Activated CD4-positive, alpha-beta memory T cell treated with anti-CD3 and anti-CD28 coated beads, Interleukin-2, amount 10 ng/mL, durations not matched to agents 7 days and 5 days (primary cell): ENCODE measurements at regions not wholly inside any gene's neighbourhood (a gene's known extent, or its start where the extent isn't known, plus 50 kb on each side); places are given as distances from the start of the nearest gene placed in this dataset.
"Not testable (repeated sequence)": the region's sequence is repeated elsewhere in the genome, so short reads cannot be mapped to it uniquely, and the experiment has no call there.

Source experiments
- CTCF ChIA-PET: fragments of 350-600 bp; sonication (Branson Sonifier 250); formaldehyde crosslinking; loops from one replicate; lab custom pipeline; 2021; ENCODE audit warnings: antibody characterized with exemption, inconsistent platforms; lab: Charles Lee
- POLR2A ChIA-PET: fragments of 350-600 bp; sonication (Branson Sonifier 250); formaldehyde crosslinking; loops from one replicate; lab custom pipeline; 2021; ENCODE audit warnings: antibody characterized with exemption; lab: Charles Lee
- DNase-seq: peaks from one replicate; pipeline ENCODE4 v3.0.0-alpha.2; 2020
- H3K27ac Mint-ChIP-seq: one replicate; pipeline ENCODE4 v1.8.0; 2021; ENCODE audit warnings: mild to moderate bottlenecking, mixed read lengths
- H3K27me3 Mint-ChIP-seq: one replicate; pipeline ENCODE4 v1.8.0; 2021; ENCODE audit warnings: mixed read lengths
- H3K36me3 Mint-ChIP-seq: one replicate; pipeline ENCODE4 v1.8.0; 2021; ENCODE audit warnings: low read depth, mixed read lengths
- H3K4me1 Mint-ChIP-seq: one replicate; pipeline ENCODE4 v1.8.0; 2021; ENCODE audit warnings: mixed read lengths
- H3K4me3 Mint-ChIP-seq: one replicate; pipeline ENCODE4 v1.8.0; 2021; ENCODE audit warnings: mild to moderate bottlenecking, mixed read lengths
- H3K9me3 Mint-ChIP-seq: one replicate; pipeline ENCODE4 v1.8.0; 2021; ENCODE audit warnings: mixed read lengths

GRCh38 chr5:104130320-104130719 is 567.7 kb upstream of the NUDT12 start:
- Mint-ChIP-seq H3K27ac (no peak overlapping the region), H3K36me3 (no peaks in the 10 kb centered on the region), H3K9me3 (peaks cover 9% of the 10 kb centered on the region), H3K27me3 (no peaks in the 10 kb centered on the region), H3K4me1 (no peaks in the 10 kb centered on the region), H3K4me3 (no peak overlapping the region)
- CTCF ChIA-PET: no interaction called here
- DNase-seq: no peak
- POLR2A ChIA-PET: no interaction called here

- H3K27me3 Mint-ChIP-seq: no peaks in the 10 kb centered on the region
- ChIA-PET CTCF (no interaction called here), POLR2A (no interaction called here)
- DNase-seq: no peak
- no peak overlapping the region for H3K4me3 Mint-ChIP-seq
- peaks cover 4% of the 10 kb centered on the region for H3K9me3 Mint-ChIP-seq
- no peaks in the 10 kb centered on the region for H3K36me3 Mint-ChIP-seq
- H3K4me1 Mint-ChIP-seq: no peaks in the 10 kb centered on the region
- H3K27ac Mint-ChIP-seq: no peak overlapping the region
Measured at GRCh38 chr5:104128348-104128747, 565.8 kb upstream of the NUDT12 start.

GRCh38 chr5:104126980-104127379 is 564.4 kb upstream of the NUDT12 start:
- no peak overlapping the region for H3K27ac Mint-ChIP-seq
- no peaks in the 10 kb centered on the region for H3K36me3 Mint-ChIP-seq
- H3K4me1 Mint-ChIP-seq: no peaks in the 10 kb centered on the region

DNA sequence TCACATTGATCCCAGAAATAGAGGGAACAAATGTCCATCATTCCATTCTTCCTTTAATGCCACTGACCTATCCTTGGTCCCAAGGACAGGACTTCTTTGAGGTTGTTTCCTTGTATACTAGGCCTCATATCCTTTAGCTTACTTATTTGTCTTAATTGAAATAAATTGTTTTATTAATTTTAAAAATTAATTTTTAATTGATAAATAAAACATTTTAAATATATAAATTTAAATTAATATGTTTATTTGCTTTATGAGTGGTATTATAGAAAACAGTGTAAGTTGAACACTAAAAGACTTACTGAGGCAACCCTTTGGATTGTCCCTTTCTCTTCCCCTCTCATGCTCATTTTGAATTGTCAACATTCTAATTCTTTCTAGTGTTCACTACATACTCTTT is 556.9 kb upstream of the NUDT12 start:
- no peaks in the 10 kb centered on the region for H3K4me1 Mint-ChIP-seq
- H3K4me3 Mint-ChIP-seq: no peak overlapping the region
- no peaks in the 10 kb centered on the region for H3K36me3 Mint-ChIP-seq
- DNase-seq: no peak
- no peaks in the 10 kb centered on the region for H3K27me3 Mint-ChIP-seq
- CTCF ChIA-PET: no interaction called here
- POLR2A ChIA-PET: no interaction called here
- no peak overlapping the region for H3K27ac Mint-ChIP-seq
- H3K9me3 Mint-ChIP-seq: peaks cover 5% of the 10 kb centered on the region

More at GRCh38 chr5:104126980-104127379, 564.4 kb upstream of the NUDT12 start:
- H3K4me3 Mint-ChIP-seq: no peak overlapping the region
- POLR2A ChIA-PET: no interaction called here
- DNase-seq: no peak
- CTCF ChIA-PET: no interaction called here
- no peaks in the 10 kb centered on the region for H3K27me3 Mint-ChIP-seq
- peaks cover 4% of the 10 kb centered on the region for H3K9me3 Mint-ChIP-seq

GRCh38 chr5:104111632-104112031 is 549.0 kb upstream of the NUDT12 start:
- CTCF ChIA-PET: no interaction called here
- Mint-ChIP-seq H3K36me3 (no peaks in the 10 kb centered on the region), H3K4me3 (no peak overlapping the region), H3K4me1 (no peaks in the 10 kb centered on the region), H3K27ac (no peak overlapping the region), H3K9me3 (peaks cover 2% of the 10 kb centered on the region), H3K27me3 (no peaks in the 10 kb centered on the region)
- POLR2A ChIA-PET: no interaction called here
- no peak for DNase-seq

GRCh38 chr5:104096451-104096850 is 533.9 kb upstream of the NUDT12 start:
- ChIA-PET POLR2A (no interaction called here), CTCF (no interaction called here)
- Mint-ChIP-seq H3K36me3 (no peaks in the 10 kb centered on the region), H3K27ac (no peak overlapping the region), H3K9me3 (peaks cover 9% of the 10 kb centered on the region), H3K27me3 (no peaks in the 10 kb centered on the region), H3K4me1 (no peaks in the 10 kb centered on the region), H3K4me3 (no peak overlapping the region)
- DNase-seq: no peak

- DNase-seq: no peak
- Mint-ChIP-seq H3K27ac (no peak overlapping the region), H3K4me3 (no peak overlapping the region), H3K4me1 (no peaks in the 10 kb centered on the region), H3K9me3 (peaks cover 9% of the 10 kb centered on the region), H3K36me3 (no peaks in the 10 kb centered on the region), H3K27me3 (no peaks in the 10 kb centered on the region)
- ChIA-PET CTCF (no interaction called here), POLR2A (no interaction called here)
Measured at GRCh38 chr5:104095527-104095926, 532.9 kb upstream of the NUDT12 start.

- Mint-ChIP-seq H3K36me3 (no peaks in the 10 kb centered on the region), H3K9me3 (peaks cover 5% of the 10 kb centered on the region), H3K27me3 (no peaks in the 10 kb centered on the region), H3K27ac (no peak overlapping the region), H3K4me3 (no peak overlapping the region), H3K4me1 (no peaks in the 10 kb centered on the region)
- no peak for DNase-seq
- POLR2A ChIA-PET: no interaction called here
- CTCF ChIA-PET: no interaction called here
Measured at GRCh38 chr5:104088876-104089778, 526.5 kb upstream of the NUDT12 start.

DNA sequence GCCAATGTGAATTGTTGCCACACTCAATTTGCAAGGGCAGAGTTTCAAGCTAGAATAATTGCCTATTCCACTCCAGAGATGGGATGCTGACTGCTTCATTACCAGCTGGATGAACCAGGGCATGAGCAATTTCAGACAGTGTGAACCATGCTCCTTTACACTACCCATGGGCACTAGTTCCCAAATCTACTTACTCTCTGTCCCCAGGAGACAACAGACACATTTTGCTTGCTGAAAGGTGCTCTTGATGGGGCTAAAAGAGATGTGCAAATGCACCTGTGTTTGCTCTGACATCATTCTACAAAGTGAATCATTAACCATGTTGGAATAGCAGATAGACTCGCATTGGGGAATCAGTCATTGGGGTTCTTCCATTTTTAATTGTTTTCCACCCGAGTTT is 522.3 kb upstream of the NUDT12 start:
- ChIA-PET POLR2A (no interaction called here), CTCF (no interaction called here)
- no peaks in the 10 kb centered on the region for H3K27me3 Mint-ChIP-seq

DNA sequence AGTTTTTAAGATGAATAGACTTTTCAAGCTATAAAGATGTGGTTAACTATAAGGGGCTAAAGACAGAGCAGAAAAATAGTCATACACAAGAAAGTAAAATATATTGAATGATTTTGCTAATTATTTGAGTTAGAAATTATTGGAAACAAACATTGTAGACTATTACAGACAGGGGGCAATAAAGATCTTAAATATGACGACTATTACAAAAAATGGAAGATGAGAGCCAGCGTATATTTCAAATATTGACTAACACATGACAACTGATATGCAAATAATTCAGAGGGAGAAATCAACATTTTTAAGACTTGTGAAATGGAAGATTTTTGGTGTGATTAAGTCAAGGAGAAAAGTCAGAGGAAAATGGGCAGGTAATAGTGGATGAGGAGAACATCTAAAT is 520.2 kb upstream of the NUDT12 start:
- Mint-ChIP-seq H3K27me3 (no peaks in the 10 kb centered on the region), H3K27ac (no peak overlapping the region), H3K36me3 (no peaks in the 10 kb centered on the region), H3K9me3 (peaks cover 7% of the 10 kb centered on the region), H3K4me1 (no peaks in the 10 kb centered on the region), H3K4me3 (no peak overlapping the region)
- ChIA-PET CTCF (no interaction called here), POLR2A (no interaction called here)
- no peak for DNase-seq

More for the DNA sequence above, 522.3 kb upstream of the NUDT12 start:
- Mint-ChIP-seq H3K4me1 (no peaks in the 10 kb centered on the region), H3K9me3 (peaks cover 9% of the 10 kb centered on the region), H3K27ac (no peak overlapping the region), H3K4me3 (no peak overlapping the region), H3K36me3 (no peaks in the 10 kb centered on the region)
- DNase-seq: no peak

GRCh38 chr5:104081232-104081631 is 518.6 kb upstream of the NUDT12 start:
- Mint-ChIP-seq H3K4me1 (no peaks in the 10 kb centered on the region), H3K27ac (no peak overlapping the region), H3K36me3 (no peaks in the 10 kb centered on the region), H3K9me3 (peaks cover 5% of the 10 kb centered on the region), H3K4me3 (no peak overlapping the region), H3K27me3 (no peaks in the 10 kb centered on the region)
- DNase-seq: no peak
- ChIA-PET CTCF (no interaction called here), POLR2A (no interaction called here)

DNA sequence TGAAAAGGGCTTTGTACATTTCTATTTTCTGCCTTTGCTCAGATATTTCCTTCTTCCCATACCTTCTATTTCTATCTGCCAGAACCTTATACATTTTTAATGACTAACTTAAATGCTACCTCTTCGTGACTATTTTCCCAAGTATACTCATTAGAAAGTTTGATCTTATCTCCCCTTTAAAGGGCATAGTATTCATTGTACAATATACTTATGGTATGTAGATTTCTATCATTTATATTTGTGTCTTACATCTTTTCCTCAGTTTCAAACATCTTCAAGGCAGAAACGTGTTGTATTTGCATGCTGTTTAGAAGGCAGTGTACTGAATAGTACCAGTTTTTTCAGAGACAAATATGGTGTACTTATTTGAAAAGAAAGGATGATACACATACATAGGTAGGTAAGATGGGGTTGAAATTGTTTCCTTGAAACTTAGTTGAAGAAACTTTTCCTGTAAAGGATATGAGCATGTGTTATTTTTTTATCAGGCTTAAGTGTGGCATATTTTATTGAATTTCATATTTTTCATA is 518.1 kb upstream of the NUDT12 start:
- CTCF ChIA-PET: no interaction called here
- no peak overlapping the region for H3K27ac Mint-ChIP-seq
- no peaks in the 10 kb centered on the region for H3K36me3 Mint-ChIP-seq
- no peak for DNase-seq
- no peak overlapping the region for H3K4me3 Mint-ChIP-seq
- no peaks in the 10 kb centered on the region for H3K4me1 Mint-ChIP-seq
- POLR2A ChIA-PET: no interaction called here
- H3K9me3 Mint-ChIP-seq: peaks cover 5% of the 10 kb centered on the region
- H3K27me3 Mint-ChIP-seq: no peaks in the 10 kb centered on the region

DNA sequence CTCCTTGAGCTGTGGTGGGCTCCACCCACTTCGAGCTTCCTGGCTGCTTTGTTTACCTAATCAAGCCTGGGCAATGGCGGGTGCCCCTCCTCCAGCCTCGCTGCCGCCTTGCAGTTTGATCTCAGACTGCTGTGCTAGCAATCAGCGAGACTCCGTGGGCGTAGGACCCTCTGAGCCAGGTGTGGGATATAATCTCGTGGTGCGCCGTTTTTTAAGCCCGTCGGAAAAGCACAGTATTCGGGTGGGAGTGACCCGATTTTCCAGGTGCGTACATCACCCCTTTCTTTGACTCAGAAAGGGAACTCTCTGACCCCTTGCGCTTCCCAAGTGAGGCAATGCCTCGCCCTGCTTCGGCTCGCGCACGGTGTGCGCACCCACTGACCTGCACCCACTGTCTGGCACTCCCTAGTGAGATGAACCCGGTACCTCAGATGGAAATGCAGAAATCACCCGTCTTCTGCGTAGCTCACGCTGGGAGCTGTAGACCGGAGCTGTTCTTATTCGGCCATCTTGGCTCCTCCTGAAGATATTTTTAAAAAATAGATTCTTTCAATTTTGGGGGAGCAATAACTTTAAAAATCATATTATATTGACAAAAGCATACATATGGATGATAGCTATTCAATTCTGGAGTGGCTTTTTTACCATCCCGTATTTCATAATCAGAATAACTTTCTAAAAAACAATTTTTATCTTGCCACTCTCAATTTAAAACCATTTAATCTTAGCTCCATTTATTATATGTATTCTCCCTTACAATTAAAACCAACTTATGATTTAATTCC is 517.5 kb upstream of the NUDT12 start:
- H3K27me3 Mint-ChIP-seq, CTCF ChIA-PET, H3K36me3 Mint-ChIP-seq, POLR2A ChIA-PET, DNase-seq, H3K9me3 Mint-ChIP-seq, H3K4me3 Mint-ChIP-seq, H3K4me1 Mint-ChIP-seq, H3K27ac Mint-ChIP-seq: not testable (repeated sequence)
